ENCODE measurements at regions not wholly inside any gene's neighbourhood (a gene's known extent, or its start where the extent isn't known, plus 50 kb on each side); places are given as distances from the start of the nearest gene placed in this dataset.

DNA sequence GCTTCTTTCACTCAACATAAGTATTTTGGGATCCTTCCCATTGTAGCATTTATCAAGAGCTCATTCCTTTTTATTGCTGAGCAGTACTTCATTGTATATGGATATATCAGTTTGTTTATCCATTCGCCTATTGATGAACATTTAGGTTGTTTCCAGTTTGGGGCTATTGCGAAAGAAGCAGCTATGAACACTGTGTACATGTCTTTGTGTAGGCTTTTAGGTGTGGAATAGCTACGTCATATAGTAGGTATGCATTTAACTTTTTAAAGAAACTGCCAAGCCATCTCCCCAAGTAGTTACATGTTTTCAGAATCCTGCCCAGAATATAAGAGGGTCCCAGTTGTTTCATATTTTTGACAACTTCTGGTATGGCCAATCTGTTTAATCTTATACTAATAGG is 468.1 kb downstream of the IPMK start:
- no peak overlapping the region for H3K4me3 ChIP-seq (replicated peaks in 1 of 2; ENCODE audit: low read depth in 2 of 2, low read length in 2 of 2)
- TF ChIP-seq, protein P1, sequence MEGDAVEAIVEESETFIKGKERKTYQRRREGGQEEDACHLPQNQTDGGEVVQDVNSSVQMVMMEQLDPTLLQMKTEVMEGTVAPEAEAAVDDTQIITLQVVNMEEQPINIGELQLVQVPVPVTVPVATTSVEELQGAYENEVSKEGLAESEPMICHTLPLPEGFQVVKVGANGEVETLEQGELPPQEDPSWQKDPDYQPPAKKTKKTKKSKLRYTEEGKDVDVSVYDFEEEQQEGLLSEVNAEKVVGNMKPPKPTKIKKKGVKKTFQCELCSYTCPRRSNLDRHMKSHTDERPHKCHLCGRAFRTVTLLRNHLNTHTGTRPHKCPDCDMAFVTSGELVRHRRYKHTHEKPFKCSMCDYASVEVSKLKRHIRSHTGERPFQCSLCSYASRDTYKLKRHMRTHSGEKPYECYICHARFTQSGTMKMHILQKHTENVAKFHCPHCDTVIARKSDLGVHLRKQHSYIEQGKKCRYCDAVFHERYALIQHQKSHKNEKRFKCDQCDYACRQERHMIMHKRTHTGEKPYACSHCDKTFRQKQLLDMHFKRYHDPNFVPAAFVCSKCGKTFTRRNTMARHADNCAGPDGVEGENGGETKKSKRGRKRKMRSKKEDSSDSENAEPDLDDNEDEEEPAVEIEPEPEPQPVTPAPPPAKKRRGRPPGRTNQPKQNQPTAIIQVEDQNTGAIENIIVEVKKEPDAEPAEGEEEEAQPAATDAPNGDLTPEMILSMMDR (IDR thresholded peaks at IDR 0.05; ENCODE audit: low read depth, low read length) = no peak
- peak in 1 of 2 donors; percentile 6 for DNase-seq (ENCODE audit: low read depth in 2 of 2)

GRCh38 chr10:57798830-57799229 is 468.9 kb downstream of the IPMK start:
- H3K4me3 ChIP-seq (replicated peaks in 1 of 2; ENCODE audit: low read depth in 2 of 2, low read length in 2 of 2) = no peak overlapping the region
- TF ChIP-seq, protein P1 (IDR thresholded peaks at IDR 0.05; ENCODE audit: low read depth, low read length) = no peak
- no peak for DNase-seq (ENCODE audit: low read depth in 2 of 2)

- no peak overlapping the region for H3K4me3 ChIP-seq (replicated peaks in 1 of 2; ENCODE audit: low read depth in 2 of 2, low read length in 2 of 2)
- DNase-seq (ENCODE audit: low read depth in 2 of 2) = no peak
- TF ChIP-seq, protein P1 (IDR thresholded peaks at IDR 0.05; ENCODE audit: low read depth, low read length) = no peak
Measured at GRCh38 chr10:57791546-57791945, 476.1 kb downstream of the IPMK start.

DNA sequence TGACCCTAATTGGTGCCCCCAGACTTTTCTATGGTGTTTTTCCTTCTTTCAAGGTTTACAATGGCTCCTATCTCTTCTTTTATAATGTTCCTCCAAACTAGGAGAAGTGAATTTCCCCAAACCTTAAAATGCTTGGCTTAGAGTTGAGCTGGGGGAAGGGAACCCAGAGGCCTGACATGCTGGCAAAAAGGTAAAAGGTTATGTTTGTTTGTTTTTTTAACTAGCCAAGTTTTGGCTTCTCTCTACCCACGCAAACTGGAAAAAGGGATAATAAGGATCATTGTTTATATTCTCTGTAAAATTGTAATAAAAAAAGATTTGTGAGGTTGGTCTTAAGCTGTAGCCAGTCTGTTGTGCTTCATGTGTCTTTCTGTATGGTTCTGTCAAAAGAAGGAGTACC is 477.0 kb downstream of the IPMK start:
- TF ChIP-seq, protein P1 (IDR thresholded peaks at IDR 0.05; ENCODE audit: low read depth, low read length) = no peak
- DNase-seq (ENCODE audit: low read depth in 2 of 2) = no peak

GRCh38 chr10:57788117-57788516 is 479.6 kb downstream of the IPMK start:
- no peak for DNase-seq (ENCODE audit: low read depth in 2 of 2)
- TF ChIP-seq, protein P1 (IDR thresholded peaks at IDR 0.05; ENCODE audit: low read depth, low read length) = no peak
- no peak overlapping the region for H3K4me3 ChIP-seq (replicated peaks in 1 of 2; ENCODE audit: low read depth in 2 of 2, low read length in 2 of 2)

More for the DNA sequence above, 477.0 kb downstream of the IPMK start:
- no peak overlapping the region for H3K4me3 ChIP-seq (replicated peaks in 1 of 2; ENCODE audit: low read depth in 2 of 2, low read length in 2 of 2)

GRCh38 chr10:57786850-57787750 is 480.6 kb downstream of the IPMK start:
- TF ChIP-seq, protein P1 (IDR thresholded peaks at IDR 0.05; ENCODE audit: low read depth, low read length) = no peak
- DNase-seq (ENCODE audit: low read depth in 2 of 2) = no peak
- H3K4me3 ChIP-seq (replicated peaks in 1 of 2; ENCODE audit: low read depth in 2 of 2, low read length in 2 of 2) = no peak overlapping the region
